CD4-positive, alpha-beta T cell treated with Interleukin-12 subunit alpha and Interleukin-12 subunit beta, for 1 hour (primary cell): ENCODE measurements at regions not wholly inside any gene's neighbourhood (a gene's known extent, or its start where the extent isn't known, plus 50 kb on each side); places are given as distances from the start of the nearest gene placed in this dataset.

Experiments
- DNase-seq: peaks from one replicate; pipeline ENCODE4 v3.0.0-alpha.2; 2020

DNA sequence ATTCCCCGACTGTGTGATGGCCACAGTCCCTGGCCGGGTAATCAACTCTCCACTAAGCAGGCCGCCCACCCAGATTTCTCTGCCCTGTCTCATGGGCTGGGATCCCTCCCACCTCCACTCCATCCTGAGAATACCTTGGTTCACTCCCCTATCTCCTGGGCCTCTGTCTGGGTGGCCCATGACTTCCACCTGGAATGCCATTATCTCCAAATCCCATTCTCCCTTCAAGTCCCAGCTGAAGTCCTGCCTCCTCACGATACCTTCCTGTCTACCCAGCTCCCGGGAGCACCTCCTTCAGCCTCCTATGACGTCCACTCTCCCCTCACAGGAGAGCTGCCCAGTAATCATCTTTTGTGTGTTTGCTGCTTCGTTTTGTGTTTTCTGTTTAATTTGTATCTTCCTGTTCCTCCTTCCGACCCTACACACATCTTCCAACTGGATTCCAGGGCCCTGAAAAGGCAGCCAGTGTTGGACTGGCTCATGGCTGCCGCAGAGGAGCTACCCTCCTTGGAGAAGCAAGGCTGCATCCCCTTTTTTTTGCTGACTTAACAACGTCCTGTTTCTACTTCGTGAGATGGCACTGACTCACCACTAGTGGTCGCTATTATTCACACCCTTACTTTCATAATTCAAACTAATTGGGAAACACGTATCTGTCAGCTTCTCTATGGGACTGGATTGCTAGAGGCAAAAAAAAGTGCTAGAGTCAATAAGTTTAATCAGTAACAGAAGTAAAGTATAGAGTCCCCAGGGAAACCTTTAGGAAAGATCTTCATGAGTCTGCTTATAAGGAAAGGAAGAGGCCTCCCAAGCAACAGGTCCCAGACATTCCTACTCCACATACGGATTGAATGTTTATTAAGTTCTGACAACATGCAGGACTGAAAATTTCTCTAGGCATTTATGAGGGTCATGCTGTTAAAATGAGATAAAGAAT lies 171.9 kb upstream of the GATA6 start:
- peak; percentile 39 for DNase-seq

DNA sequence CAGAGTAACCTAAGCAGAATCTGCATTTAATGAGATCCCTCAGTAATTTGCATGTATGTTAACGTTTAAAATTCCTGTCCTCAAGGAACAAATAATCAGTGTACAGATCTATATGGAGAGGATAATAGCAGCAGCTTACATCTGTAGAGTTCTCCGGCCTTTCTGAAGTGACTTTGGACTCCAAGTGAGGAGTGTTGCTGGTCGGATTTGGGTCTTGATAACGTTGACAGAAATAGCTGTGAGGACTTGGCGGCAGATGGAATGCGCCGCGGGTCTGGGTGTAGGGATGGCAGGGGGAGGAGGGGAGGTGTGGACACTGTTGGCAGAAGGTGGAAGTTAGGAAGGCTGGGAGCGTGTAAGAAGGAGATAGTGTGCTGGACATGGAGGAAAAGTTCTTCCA lies 170.9 kb upstream of the GATA6 start:
- DNase-seq = no peak

DNA sequence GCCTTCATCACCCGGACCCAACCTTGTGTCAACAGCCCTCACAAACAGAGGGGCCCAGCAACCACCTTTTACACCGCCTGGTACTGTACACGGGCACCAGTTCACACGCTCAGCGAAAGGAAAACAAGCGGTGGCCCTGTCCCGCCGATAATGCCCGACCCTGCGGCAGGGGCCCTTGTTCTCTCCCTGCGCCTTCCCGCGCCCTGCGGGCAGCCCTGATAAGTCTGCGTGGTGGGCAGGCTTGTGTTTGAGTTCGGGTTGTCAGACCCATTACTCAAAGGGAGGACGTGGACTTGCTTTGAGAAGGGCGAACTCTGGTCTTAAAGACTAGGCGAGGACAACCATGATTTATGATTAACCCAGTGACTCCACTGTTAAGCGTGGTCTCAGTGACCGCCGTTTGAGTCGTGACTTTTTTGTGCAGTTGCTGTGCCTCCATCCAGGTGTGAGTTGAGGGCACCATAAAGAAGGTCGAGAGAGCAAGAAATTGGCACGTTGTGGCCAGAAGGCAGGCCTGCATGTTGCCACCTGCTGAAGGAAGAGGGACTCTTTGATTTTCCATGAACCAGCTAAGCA lies 167.4 kb upstream of the GATA6 start:
- DNase-seq = no peak

DNA sequence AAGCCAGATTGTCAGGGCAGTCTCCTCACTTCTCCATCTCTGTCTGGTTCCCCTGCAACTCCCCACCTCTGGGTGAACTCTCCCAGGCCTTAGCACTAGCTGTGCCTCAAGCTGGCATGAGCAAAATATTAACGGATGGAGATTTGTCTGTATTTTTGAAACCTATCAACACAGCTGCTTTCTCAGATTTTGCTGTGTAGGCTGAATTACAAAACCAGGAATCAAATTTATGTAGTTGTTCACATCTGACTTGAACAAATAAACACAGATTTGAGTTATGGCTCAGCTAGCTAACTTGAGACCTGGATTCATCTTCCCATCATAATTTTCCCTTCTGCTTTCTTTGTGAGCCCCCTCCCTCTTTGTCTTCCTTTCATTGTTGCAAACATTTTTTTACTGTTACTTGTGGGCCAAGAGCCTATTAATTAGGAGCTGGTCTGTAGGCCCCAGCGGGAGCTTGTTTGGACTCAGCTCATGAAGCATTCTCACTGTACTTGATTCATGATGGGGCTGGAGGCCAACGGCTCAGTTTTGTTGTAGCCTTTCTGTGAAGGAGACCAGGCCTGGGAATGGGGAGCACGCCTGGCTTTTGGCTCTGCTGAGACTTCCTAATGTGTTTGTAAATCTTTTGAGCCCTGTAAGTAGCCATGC lies 164.1 kb upstream of the GATA6 start:
- no peak for DNase-seq

DNA sequence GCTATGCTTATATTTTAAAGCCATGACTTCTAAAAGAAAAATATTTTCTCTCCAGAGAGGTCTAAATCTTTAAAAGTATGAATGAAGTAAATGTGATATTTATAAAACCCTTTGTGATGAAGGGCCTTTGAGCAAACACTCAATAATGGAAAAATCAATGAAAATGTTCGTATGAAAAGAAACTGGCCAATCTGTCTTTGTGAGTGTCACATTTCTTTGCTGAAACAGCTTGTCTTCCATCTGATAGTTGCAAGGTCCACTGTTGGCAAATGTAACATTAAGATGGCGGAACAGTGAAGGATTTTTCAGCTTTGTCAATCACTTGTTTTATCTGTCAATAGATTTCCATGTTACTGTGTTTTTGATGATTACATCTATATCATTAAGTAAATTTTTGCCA lies 162.9 kb upstream of the GATA6 start:
- no peak for DNase-seq

DNA sequence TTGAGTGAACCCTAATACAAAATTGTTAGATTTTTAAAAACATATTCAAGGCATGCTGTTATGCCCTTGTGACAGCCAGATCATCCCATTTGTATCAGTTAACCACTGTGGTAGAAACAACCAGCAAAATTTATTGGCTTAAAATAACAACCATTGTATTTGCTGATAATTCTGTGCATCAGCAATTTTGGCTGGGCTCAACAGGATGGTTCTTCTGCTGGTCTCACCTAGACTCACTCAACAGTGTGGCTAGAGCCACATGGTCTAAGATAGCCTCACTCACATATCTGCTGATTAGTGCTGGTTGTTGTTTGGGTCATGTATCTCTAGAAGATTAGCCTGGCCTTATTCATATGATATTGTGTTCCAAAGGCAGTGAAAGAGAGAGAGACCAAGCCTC lies 160.1 kb upstream of the GATA6 start:
- no peak for DNase-seq

DNA sequence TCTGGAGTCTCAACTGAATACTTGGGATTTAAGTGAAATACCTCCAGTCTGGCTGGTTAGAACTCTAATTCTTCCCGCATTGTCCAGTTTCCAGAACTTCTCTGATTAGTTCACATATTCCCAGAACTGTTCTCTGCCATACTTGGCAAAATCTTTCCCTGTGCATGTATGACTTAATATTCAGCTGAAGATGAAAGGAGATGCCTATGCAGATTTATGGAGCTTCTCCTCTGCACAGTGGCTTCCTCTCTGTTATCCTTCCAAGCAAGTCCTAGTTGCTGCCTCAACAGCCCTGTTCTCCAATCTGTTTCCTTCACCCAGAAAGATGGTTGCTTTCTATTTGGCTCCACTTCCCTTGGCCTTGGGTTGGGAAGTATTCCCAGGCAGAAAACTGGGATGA lies 155.4 kb upstream of the GATA6 start:
- no peak for DNase-seq

DNA sequence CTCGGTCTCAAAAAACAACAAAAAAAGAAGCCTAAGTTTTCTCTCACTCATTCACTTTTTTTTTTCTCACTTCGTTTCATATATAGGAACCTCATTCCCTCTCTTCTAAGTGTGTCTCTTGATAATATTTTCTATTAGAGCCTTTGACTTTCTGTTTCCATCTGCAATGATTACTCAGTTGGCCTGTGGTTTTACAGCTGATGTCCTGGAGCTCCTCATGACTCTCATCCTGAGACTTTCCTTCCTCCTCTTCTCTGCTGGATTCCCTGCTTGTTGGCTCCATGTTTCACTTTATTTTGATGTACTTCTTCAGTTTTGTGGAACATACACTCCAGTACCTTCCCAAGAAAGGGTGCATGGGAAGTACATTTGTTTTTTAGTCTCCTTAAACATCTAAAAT lies 154.2 kb upstream of the GATA6 start:
- DNase-seq = no peak

DNA sequence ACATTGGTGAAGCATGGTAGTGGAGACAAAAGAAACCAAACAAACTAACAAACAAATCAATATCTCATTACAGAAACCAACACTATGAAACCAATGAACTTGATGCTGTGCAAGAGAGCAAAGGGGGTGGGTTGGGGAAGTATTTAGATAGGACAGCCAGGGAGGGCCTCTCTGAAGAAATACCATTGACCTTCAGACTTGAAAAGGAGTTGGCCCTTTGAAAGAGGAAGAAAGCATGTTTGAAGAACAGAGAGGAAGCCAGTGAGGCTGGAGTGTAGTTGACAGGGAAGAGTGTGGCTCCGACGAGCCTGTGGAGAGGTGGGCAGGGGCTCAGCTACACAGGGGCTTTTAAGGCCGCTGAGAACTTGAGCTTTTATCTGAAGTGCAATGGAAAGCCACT lies 151.0 kb upstream of the GATA6 start:
- DNase-seq = no peak

DNA sequence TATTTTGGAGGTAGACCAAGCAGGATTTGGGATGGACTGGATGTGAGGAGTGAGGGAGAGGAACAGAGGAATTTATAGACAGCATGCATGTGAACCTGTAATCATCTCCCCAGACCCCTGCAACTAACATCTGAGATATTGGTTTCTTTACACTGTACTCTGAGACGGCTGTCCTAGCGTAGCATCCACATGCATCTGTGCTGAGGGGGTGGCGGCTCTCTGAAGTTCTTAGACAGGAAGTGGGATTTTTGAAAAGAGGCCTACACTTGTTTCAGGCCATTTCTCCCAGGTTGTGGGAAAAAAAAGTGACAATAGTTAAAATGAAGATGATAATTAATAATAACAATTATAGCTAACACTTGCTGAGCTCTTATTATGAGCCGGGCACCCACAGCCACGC lies 150.2 kb upstream of the GATA6 start:
- no peak for DNase-seq

DNA sequence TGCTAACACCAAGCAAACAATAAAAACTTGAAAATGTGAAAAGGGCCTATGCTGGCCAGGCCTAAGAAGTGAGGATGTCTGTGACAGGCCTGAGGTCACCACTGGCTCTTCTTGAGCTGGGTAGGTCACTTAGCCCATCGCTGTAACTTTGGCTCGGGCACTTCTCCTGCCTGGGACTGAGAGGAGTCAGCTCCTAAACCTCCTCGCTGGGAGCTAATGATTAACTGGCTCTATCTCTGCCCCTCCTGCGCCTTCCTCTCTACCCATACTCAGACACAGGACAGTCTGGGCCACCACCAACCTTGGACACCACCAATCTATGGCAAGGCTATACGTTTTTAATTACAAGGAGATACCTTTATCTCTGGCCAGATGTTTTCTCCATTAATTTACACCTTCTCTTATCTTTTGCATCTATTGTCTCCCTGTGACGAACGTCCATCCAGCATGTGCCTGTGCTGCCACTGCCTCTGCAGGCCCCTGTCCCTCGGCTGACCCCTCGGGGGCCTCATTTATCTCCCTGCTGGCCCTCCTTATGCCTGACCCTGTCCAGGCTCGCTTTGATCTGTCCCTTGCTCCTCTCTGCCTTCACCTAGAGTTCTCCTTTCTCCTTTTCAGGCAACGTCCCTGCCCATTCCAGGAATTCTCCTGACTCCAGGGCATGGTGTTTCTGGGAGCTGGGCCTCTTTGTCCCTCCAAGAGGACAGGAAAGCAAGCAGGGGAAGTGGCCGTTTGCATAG lies 149.1 kb upstream of the GATA6 start:
- DNase-seq = no peak

DNA sequence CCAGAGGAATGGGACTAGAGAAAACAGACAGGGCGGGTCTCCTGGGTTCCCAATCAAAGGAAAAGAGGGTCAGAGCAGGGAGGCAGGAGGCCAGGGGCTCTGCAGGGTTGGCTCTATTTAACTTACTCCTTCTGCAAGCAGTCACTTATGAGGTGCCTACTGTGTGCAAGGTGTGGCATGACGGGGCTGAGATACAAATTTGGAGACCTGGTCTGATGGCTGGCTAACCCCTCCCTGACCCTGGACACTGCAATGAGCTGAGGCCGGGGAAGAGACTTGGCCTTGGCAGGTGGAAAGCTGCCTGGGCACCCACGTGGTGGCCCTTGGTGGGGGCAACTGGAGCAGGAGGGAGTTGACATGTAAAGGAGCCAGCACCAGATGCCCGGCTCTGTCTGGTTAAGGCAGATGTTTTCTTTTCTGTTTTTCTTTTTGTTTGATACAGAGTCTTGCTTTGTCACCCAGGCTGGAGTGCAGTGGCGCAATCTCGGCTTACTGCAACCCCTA lies 148.5 kb upstream of the GATA6 start:
- no peak for DNase-seq

DNA sequence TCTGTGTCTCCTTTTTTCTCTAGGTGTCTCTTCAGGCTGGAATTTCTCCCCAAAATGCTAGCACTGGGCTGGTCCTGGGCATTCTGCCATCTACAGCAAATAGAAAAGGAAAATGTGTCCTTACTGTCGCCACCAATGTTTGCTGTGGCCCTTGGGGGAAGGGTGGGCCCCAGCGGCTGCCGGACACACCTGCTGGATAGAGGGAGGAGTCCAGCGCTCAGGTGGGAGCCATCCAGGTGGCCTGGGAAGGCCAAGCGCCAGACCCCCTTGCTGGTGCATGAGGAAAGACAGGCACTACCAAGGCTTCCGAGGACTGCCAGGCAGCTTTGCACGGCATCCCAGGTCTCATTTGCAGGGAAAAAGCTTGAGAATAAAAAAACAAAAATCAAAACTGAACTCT lies 147.7 kb upstream of the GATA6 start:
- no peak for DNase-seq

DNA sequence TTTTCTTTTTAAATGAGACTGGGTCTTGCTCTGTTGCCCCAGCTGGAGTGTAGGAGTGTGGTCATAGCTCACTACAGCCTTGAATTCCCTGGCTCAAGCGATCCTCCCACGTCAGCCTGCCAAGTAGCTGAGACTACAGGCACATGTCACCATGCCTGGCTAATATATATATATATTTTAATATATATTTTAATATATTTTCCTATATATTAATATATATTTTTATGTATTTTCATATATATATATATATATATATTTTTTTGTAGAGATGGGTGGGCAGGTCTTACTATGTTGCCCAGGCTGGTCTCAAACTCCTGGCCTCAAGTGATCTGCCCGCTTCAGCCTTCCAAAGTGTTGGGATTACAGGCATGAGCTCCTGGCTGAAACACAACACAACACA lies 144.5 kb upstream of the GATA6 start:
- DNase-seq = no peak

DNA sequence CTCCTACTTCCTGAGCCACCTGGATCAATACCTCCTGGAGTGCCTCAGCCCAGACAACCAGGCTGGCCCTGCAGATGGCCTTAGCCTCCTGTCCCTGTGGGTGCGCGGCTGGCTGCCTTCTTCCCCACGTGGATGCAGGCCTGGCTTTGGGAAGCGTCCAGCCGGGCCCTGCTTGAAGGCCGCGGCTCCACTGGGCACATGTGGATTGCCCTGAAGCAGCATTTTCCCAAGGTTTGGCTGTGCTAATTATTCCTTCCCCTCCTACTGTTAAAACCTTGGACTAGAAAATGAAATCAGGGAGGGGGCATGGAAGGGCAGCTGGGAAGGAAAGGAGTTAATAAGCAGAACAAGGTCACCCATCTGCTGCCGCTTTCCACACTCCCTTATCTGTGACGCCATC lies 143.0 kb upstream of the GATA6 start:
- no peak for DNase-seq

DNA sequence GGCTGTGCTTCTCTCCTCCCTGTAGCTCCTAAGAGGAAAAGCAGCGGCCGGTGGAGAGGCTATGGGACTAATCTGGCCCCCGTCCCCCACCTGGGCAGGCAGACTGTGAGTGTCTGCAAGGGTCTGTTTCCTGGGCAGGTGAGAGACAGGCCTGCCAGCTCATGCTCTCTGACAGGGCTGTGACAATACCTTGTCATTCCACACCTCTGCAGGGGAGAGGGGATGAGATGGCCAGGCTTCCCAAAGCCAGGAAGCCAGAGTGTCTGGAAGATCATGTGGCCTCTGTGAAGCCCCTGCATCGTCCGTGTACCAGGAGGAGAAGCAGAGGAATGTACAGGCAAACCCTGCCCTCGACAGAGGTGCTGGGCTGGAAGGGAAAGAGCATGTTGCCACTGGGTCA lies 142.5 kb upstream of the GATA6 start:
- DNase-seq = no peak

DNA sequence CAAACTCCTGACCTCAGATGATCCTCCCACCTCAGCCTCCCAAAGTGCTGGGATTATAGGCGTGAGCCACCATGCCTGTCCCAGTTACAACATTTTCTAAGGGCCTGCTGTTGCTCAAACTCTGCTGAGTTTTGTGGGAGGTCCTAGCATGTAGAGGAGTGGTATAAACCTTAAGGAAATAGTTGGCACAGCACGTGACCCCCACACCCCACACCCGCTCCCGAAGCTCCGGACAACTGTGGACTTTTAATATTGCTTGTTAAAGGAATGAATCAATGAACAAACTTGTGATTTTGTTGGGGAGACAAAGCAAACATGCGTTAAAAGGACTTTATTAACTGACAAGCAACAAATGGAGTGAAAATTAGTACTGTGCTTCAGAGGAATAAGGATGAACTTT lies 137.8 kb upstream of the GATA6 start:
- no peak for DNase-seq

DNA sequence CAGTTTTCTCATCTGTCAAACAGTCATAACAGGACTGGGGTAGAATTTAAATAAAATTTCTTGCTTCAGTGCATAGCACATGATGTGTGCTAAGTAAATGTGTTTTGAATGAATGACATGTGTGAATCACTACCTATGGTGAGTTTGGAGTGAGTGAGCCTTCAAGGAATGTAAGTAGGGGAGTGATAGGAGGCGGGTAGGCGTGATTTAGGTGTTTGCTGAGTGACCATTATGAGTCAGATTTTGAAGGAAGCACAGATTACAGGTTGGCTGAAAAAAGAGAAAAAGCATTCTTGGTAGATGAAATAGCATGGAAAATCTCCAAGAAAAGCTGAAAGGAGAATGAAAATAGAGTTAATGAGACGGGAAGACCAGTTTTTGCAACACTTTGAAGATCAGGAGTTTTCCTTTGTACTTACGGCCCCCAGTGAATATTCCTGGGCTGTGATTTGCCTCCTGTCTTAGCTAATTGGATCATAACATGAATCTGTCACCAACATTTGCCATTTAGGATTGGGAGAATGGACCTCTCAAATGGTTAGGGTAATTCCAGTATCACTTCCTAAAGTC lies 136.9 kb upstream of the GATA6 start:
- no peak for DNase-seq

DNA sequence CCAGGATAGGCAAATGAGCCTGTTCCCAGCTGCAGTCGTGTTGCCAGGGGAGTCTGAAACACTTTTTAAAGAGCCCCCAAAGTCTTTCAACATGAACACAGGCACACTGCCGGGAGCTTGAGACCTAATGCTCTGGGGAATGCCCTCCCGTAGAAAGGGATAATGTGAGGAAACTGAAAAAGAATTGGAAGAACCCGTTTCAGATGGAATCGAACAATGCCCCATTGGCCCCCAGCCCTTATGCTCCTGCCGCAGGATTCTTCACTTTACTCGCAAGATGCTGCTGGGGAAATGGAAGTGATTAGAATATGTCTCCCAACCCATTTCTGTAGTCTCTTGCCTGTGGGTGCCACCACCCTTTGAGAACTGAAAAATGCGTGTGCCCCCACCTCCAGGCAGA lies 136.3 kb upstream of the GATA6 start:
- no peak for DNase-seq

DNA sequence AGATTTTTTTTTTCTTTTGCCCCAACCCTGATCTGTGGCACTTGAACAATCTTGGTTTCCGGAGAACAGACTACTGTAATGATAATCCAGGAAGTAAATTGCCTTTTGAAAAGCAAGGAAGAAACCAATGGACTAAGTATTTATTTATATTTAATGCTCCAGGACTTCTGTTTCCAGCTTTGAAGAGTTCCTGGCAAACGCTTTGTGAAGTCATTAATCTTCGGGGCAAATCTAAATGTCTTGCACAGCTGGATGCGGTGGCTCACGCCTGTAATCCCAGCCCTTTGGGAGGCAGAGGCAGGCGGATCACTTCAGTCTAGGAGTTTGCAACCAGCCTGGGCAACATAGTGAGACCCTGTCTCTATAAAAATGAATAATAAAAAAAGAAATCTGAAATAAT lies 135.1 kb upstream of the GATA6 start:
- no peak for DNase-seq

DNA sequence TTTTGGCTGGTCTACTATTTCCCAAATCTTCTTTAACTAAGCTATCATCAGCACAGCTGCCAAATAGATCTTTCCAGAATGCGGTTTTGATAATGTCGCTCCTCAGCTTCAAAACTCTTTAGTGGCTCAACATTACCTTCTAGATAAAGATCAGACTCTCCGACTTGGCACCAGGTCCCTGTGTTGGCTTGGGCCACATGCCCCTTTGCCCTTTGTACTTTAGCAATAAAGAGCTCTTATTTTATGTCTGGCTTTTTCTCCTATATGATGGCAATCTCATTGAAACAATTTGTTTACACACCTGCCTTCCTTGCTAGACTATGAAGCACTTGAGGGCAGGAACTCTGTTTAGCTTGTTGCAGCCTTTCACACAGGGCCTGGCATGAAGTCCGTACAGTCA lies 128.9 kb upstream of the GATA6 start:
- DNase-seq = no peak

DNA sequence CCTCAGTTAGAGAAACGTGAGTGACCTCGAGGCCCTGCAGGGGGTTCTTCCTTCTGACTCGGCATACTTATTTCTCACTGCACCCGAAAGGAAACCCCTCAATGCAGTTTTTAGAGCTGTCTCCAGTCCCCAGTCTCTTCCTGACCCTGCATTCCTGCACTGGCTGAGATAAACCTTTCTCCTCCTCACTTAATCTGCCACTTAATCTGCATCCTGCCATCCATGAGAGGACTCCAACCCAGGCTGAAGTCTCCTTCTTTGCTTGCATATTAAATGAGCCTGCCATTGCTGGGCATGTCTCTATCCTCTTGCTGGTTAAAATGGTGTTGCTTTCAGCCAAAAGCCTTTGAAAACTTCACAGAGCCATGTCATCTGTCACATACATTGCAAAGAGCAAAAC lies 125.6 kb upstream of the GATA6 start:
- no peak for DNase-seq
